GM19324 (cell line): ENCODE measurements at regions not wholly inside any gene's neighbourhood (a gene's known extent, or its start where the extent isn't known, plus 50 kb on each side); places are given as distances from the start of the nearest gene placed in this dataset.

ENCODE experiments used
- ATAC-seq: cut with Tn5 transposase; IDR thresholded peaks from one replicate; pipeline ENCODE4 v1.9.1; 2021; ENCODE audit warnings: mild to moderate bottlenecking, moderate library complexity; ENCODE audit not compliant: unreplicated experiment, low FRiP score

GRCh38 chr10:124220971-124221355, 127.6 kb upstream of the CHST15 start:
- ATAC-seq = no peak

- ATAC-seq = no peak
Observed at GRCh38 chr10:124220547-124220946, 127.1 kb upstream of the CHST15 start.

GRCh38 chr10:124219655-124220054, 126.3 kb upstream of the CHST15 start:
- no peak for ATAC-seq

- no peak for ATAC-seq
Observed at GRCh38 chr10:124219062-124219461, 125.7 kb upstream of the CHST15 start.

GRCh38 chr10:124217906-124218804, 124.8 kb upstream of the CHST15 start:
- ATAC-seq = no peak

GRCh38 chr10:124217031-124217430, 123.6 kb upstream of the CHST15 start:
- no peak for ATAC-seq

GRCh38 chr10:124214610-124215375, 121.4 kb upstream of the CHST15 start:
- no peak for ATAC-seq

- ATAC-seq = no peak
Observed at GRCh38 chr10:124213899-124214510, 120.6 kb upstream of the CHST15 start.

- no peak for ATAC-seq
Observed at GRCh38 chr10:124213471-124213870, 120.1 kb upstream of the CHST15 start.

GRCh38 chr10:124212702-124213101, 119.3 kb upstream of the CHST15 start:
- no peak for ATAC-seq

- no peak for ATAC-seq
Observed at GRCh38 chr10:124211921-124212320, 118.5 kb upstream of the CHST15 start.

- ATAC-seq = no peak
Observed at GRCh38 chr10:124210263-124210662, 116.9 kb upstream of the CHST15 start.

- ATAC-seq = no peak
Observed at GRCh38 chr10:124207391-124207790, 114.0 kb upstream of the CHST15 start.

- ATAC-seq = no peak
Observed at GRCh38 chr10:124206616-124207015, 113.2 kb upstream of the CHST15 start.

- ATAC-seq = no peak
Observed at GRCh38 chr10:124205432-124205831, 112.0 kb upstream of the CHST15 start.

GRCh38 chr10:124204726-124205125, 111.3 kb upstream of the CHST15 start:
- ATAC-seq = no peak

GRCh38 chr10:124200011-124200410, 106.6 kb upstream of the CHST15 start:
- ATAC-seq = no peak

GRCh38 chr10:124198871-124199270, 105.5 kb upstream of the CHST15 start:
- no peak for ATAC-seq

- no peak for ATAC-seq
Observed at GRCh38 chr10:124198125-124198501, 104.7 kb upstream of the CHST15 start.

GRCh38 chr10:124197371-124198124, 104.2 kb upstream of the CHST15 start:
- ATAC-seq = no peak

GRCh38 chr10:124196659-124197058, 103.3 kb upstream of the CHST15 start:
- no peak for ATAC-seq
